GM12878 (cell line): ENCODE measurements at regions not wholly inside any gene's neighbourhood (a gene's known extent, or its start where the extent isn't known, plus 50 kb on each side); places are given as distances from the start of the nearest gene placed in this dataset.

Source experiments
- ATAC-seq: fragments of 200-7000 bp; cut with Tn5 transposase; 3 replicates; pipeline ENCODE4 v1.9.1; 2020; ENCODE audit warnings: mild to moderate bottlenecking, moderate library complexity
- BruUV-seq: library from RNA; stranded (reverse); fragments of 400-500 nt; replicated peaks from 2 replicates; lab custom pipeline; 2021; lab: Mats Ljungman, UMichigan
- CTCF ChIA-PET: fragments of 300-600 bp; sonication (Branson Sonifier 250); formaldehyde crosslinking; extraction: SDS; loops from one replicate; lab custom pipeline; 2021; ENCODE audit warnings: inconsistent platforms; lab: Yijun Ruan, JAX
- POLR2A ChIA-PET: fragments of 350-600 bp; formaldehyde crosslinking; extraction: SDS; loops from one replicate; lab custom pipeline; 2021; ENCODE audit warnings: inconsistent platforms; lab: Charles Lee
- RAD21 ChIA-PET: fragments of 300-600 bp; sonication (Branson Sonifier 250); formaldehyde crosslinking; loops from one replicate; lab custom pipeline; 2023; ENCODE audit warnings: antibody characterized with exemption; ENCODE audit not compliant: unreplicated experiment; lab: Charles Lee
- SMC1A ChIA-PET: fragments of 300-600 bp; sonication (Branson Sonifier 250); formaldehyde crosslinking; loops from one replicate; lab custom pipeline; 2023; ENCODE audit not compliant: unreplicated experiment, uncharacterized antibody; lab: Charles Lee
- DNase-seq: peaks from one replicate; pipeline ENCODE4 v3.0.0-alpha.2; 2011; ENCODE audit warnings: low read depth, low spot score
- FAIRE-seq: peaks from 3 replicates; lab custom pipeline; 2011; peaks lifted over from hg19 to GRCh38; lab: Jason Lieb, UNC
- H2AFZ ChIP-seq: 2 replicates; pipeline ENCODE4 v1.6.0; 2011; ENCODE audit warnings: low read depth, low read length, control low read depth; ENCODE audit not compliant: control insufficient read depth
- H3K27ac ChIP-seq: 2 replicates; pipeline ENCODE4 v1.5.1; 2011; ENCODE audit warnings: control low read depth; ENCODE audit not compliant: control insufficient read depth, insufficient read depth
- H3K27me3 ChIP-seq, 2 experiments: replicated peaks in 1 of 2; 2 replicates each; pipeline versions ENCODE4 v1.6.0 to v1.6.1; 2011; ENCODE audit warnings: low read length in 1 of 2; ENCODE audit not compliant: control insufficient read depth in 2 of 2, insufficient read depth in 2 of 2
- H3K36me3 ChIP-seq, 2 experiments: 2 replicates each; pipeline ENCODE4 v1.5.1; 2011; ENCODE audit warnings: low read length in 1 of 2; ENCODE audit not compliant: control insufficient read depth in 2 of 2, insufficient read depth in 2 of 2
- H3K4me1 ChIP-seq: 2 replicates; pipeline ENCODE4 v1.6.1; 2011; ENCODE audit warnings: mild to moderate bottlenecking, low read length, moderate library complexity, mixed read lengths; ENCODE audit not compliant: control insufficient read depth, insufficient read depth
- H3K4me2 ChIP-seq: 2 replicates; pipeline ENCODE4 v1.6.0; 2011; ENCODE audit warnings: control low read depth; ENCODE audit not compliant: control insufficient read depth, insufficient read depth
- H3K4me3 ChIP-seq: fragments of 200-600 bp; sonication (generic); 2 replicates; pipeline ENCODE4 v1.5.1; 2016
- H3K79me2 ChIP-seq: 2 replicates; pipeline ENCODE4 v1.6.0; 2011; ENCODE audit warnings: low read length; ENCODE audit not compliant: control insufficient read depth, insufficient read depth
- H3K9ac ChIP-seq: 2 replicates; pipeline ENCODE4 v1.8.0; 2011; ENCODE audit warnings: low read length, control low read depth, mixed read lengths; ENCODE audit not compliant: control insufficient read depth, insufficient read depth
- H3K9me3 ChIP-seq: replicated peaks from 3 replicates; pipeline ENCODE4 v1.5.1; 2011; ENCODE audit warnings: mild to moderate bottlenecking, low read length; ENCODE audit not compliant: control insufficient read depth, insufficient read depth
- H4K20me1 ChIP-seq: 2 replicates; pipeline ENCODE4 v1.6.0; 2011; ENCODE audit not compliant: control insufficient read depth, insufficient read depth
- CEBPB ChIP-seq, 2 experiments: fragments of 150-350 bp in 1 of 2; IDR thresholded peaks; 2 replicates each; pipeline ENCODE4 v1.6.1; 2012 to 2014; ENCODE audit warnings: low read depth in 2 of 2, low read length in 2 of 2, borderline replicate concordance in 1 of 2, inconsistent platforms in 1 of 2
- ESRRA ChIP-seq: IDR thresholded peaks from 2 replicates; pipeline ENCODE4 v1.6.1; 2012; ENCODE audit warnings: mild to moderate bottlenecking, low read length, improper control_type of control experiment
- EZH2 ChIP-seq: IDR thresholded peaks from 2 replicates; pipeline ENCODE4 v1.6.1; 2012; ENCODE audit warnings: low read depth, mild to moderate bottlenecking, control low read depth, inconsistent platforms, low read length, borderline replicate concordance; ENCODE audit not compliant: control insufficient read depth
- HDAC2 ChIP-seq: fragments of 200-600 bp; sonication (generic); IDR thresholded peaks from 2 replicates; pipeline ENCODE4 v1.6.1; 2017
- IKZF2 ChIP-seq, 2 experiments: fragments of 450-650 bp; IDR thresholded peaks; 2 replicates each; pipeline ENCODE4 v1.6.1; 2017; ENCODE audit warnings: mild to moderate bottlenecking in 2 of 2, moderate library complexity in 2 of 2
- KLF5 ChIP-seq: fragments of 450-650 bp; IDR thresholded peaks from 2 replicates; pipeline ENCODE4 v1.6.1; 2014; ENCODE audit warnings: mild to moderate bottlenecking; ENCODE audit not compliant: partially characterized antibody
- LARP7 ChIP-seq: fragments of 450-650 bp; IDR thresholded peaks from 2 replicates; pipeline ENCODE4 v1.6.1; 2017; ENCODE audit warnings: mild to moderate bottlenecking
- NRF1 ChIP-seq: conservative IDR thresholded peaks from 2 replicates; pipeline ENCODE4 v1.6.1; 2011; ENCODE audit warnings: mild to moderate bottlenecking, low read depth, low read length, improper control_type of control experiment
- POLR2A ChIP-seq: IDR thresholded peaks from 2 replicates; pipeline ENCODE4 v1.6.1; 2011; ENCODE audit warnings: low read depth, mild to moderate bottlenecking, low read length
- RCOR1 ChIP-seq: conservative IDR thresholded peaks from 2 replicates; pipeline ENCODE4 v1.6.1; 2012; ENCODE audit warnings: low read depth, low read length, improper control_type of control experiment
- SUPT20H ChIP-seq: IDR thresholded peaks from 2 replicates; pipeline ENCODE4 v1.6.1; 2011; ENCODE audit warnings: low read depth, mild to moderate bottlenecking, low read length, moderate library complexity, borderline replicate concordance; ENCODE audit not compliant: control insufficient read depth
- ZNF207 ChIP-seq: fragments of 450-650 bp; IDR thresholded peaks from 2 replicates; pipeline ENCODE4 v1.6.1; 2014; ENCODE audit warnings: antibody characterized with exemption, mild to moderate bottlenecking, borderline replicate concordance
- WGBS: methylation state at CpG from one replicate; pipeline ENCODE4 v1.1.6; 2016; ENCODE audit warnings: low lambda C conversion rate; ENCODE audit not compliant: insufficient replicate concordance, insufficient coverage; ENCODE audit errors: missing lambda C conversion rate; 5-methylcytosine and 5-hydroxymethylcytosine counted together
- in situ Hi-C: fragments of 300-500 bp; cut with MboI; formaldehyde crosslinking; loops from 9 replicates; pipeline ENCODE4 v1.14.3; 2018; ENCODE audit warnings: mixed read lengths
- intact Hi-C: fragments of 100-400 bp; cut with micrococcal nuclease; formaldehyde crosslinking; loops from one replicate; pipeline ENCODE4 v1.14.2; 2022; ENCODE audit not compliant: unreplicated experiment

DNA sequence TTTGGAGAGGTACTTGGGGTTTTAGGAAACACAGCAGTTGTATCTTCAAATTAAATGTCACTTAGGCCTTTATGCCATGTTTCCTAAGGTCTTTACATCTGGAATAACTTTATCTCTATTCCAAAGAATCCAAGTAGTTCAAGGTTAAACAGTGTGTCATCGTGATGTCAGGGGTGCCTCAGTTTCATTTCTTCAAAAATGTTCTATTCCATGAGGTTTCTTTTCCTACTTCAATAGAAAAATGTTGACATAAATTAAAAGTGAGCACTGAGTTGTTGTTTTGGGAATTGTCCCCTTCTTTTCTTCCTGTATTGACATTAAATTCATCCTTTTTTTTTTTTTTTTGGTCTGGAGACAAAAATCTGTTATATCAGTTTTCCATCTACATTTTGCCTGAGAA, 160.6 kb upstream of the C21orf91 start (continued):
- no peak for TF ChIP-seq HDAC2
- no peak for TF ChIP-seq NRF1
- TF ChIP-seq KLF5, result no peak
- TF ChIP-seq, all 136 proteins: peak for 0

GRCh38 chr21:17978895-17979294, 159.7 kb upstream of the C21orf91 start:
- Histone ChIP-seq H2AFZ (no peak overlapping the region), H3K36me3 (no peaks in the 10 kb centered on the region), H3K4me1 (no peaks in the 10 kb centered on the region), H4K20me1 (no peaks in the 10 kb centered on the region), H3K27me3 (no peaks in the 10 kb centered on the region), H3K4me3 (no peak overlapping the region), H3K9ac (no peak overlapping the region), H3K4me2 (no peak overlapping the region), H3K27ac (no peak overlapping the region), H3K9me3 (no peaks in the 10 kb centered on the region), H3K79me2 (no peaks in the 10 kb centered on the region)
- RAD21 ChIA-PET, result no interaction called here
- SMC1A ChIA-PET, result no interaction called here
- in situ Hi-C loops, result no loop called here
- POLR2A ChIA-PET, result no interaction called here
- FAIRE-seq, result no peak
- no peak for ATAC-seq
- no peak for TF ChIP-seq RCOR1
- no peak for TF ChIP-seq ZNF207
- no peak for TF ChIP-seq ESRRA
- no peak for TF ChIP-seq EZH2
- no peak for TF ChIP-seq IKZF2 (IDR thresholded peaks at IDR 0.05)
- no peak for TF ChIP-seq POLR2A
- intact Hi-C loops, result no loop called here
- BruUV-seq, result no TSS peak
- DNase-seq, result no peak
- WGBS, result 23% methylated on average over 3 of the region's 3 CpGs
- CTCF ChIA-PET, result no interaction called here

DNA sequence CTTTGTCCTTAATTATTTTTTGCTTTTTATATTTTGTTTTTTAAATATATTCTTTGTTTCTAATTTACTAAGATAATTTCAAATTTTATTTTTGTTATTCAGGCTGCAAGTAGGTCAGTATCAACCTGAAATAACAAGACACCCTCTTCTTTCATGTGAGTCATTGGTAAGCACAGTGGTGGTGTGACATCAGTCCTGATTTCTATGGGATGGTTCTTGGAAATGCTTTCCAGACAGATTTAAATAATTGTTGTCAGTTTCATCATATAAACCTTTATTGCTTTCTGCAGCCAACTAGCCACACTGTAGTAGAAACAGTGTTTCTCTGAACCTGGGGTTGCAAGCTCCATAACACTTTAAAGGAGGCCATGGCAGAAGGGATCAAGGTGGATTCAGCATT, 157.5 kb upstream of the C21orf91 start:
- FAIRE-seq, result no peak
- CTCF ChIA-PET, result no interaction called here
- no peak for TF ChIP-seq CEBPB (IDR thresholded peaks at IDR 0.05; ENCODE audit: borderline replicate concordance in 1 of 2, low read depth in 2 of 2, low read length in 2 of 2)
- TF ChIP-seq ESRRA, result no peak
- TF ChIP-seq IKZF2 (IDR thresholded peaks at IDR 0.05), result no peak
- TF ChIP-seq SUPT20H, result no peak
- TF ChIP-seq LARP7, result no peak
- TF ChIP-seq, all 136 proteins: peak for 0
- Histone ChIP-seq H3K36me3 (no peaks in the 10 kb centered on the region), H3K27me3 (no peaks in the 10 kb centered on the region), H2AFZ (no peak overlapping the region), H3K4me3 (no peak overlapping the region), H3K27ac (no peak overlapping the region), H3K4me1 (no peaks in the 10 kb centered on the region), H3K4me2 (no peak overlapping the region), H4K20me1 (no peaks in the 10 kb centered on the region), H3K79me2 (no peaks in the 10 kb centered on the region), H3K9ac (no peak overlapping the region), H3K9me3 (no peaks in the 10 kb centered on the region)
- ATAC-seq, result no peak
- ChIA-PET POLR2A (no interaction called here), SMC1A (no interaction called here), RAD21 (interaction anchor here (0.7 kb wide), 1 partner anchor 363 kb away, joined by 3 read pairs; no protein-coding TSS in a partner anchor)
- intact Hi-C loops, result no loop called here
- in situ Hi-C loops, result no loop called here
- DNase-seq, result no peak
- no TSS peak for BruUV-seq
